PC-3 (cell line): ENCODE measurements at regions not wholly inside any gene's neighbourhood (a gene's known extent, or its start where the extent isn't known, plus 50 kb on each side); places are given as distances from the start of the nearest gene placed in this dataset.

Experiments used
- CTCF ChIP-seq: fragments of 300-600 bp; sonication (generic); conservative IDR thresholded peaks from 2 replicates; pipeline ENCODE4 v1.5.1; 2017; ENCODE audit warnings: antibody characterized with exemption, low read depth, mild to moderate bottlenecking, low read length
- EZH2 ChIP-seq: fragments of 300-600 bp; sonication (generic); IDR thresholded peaks from one replicate; pipeline ENCODE4 v1.6.1; 2017; ENCODE audit warnings: antibody characterized with exemption, mild to moderate bottlenecking, low read length; ENCODE audit not compliant: unreplicated experiment
- EZH2phosphoT487 ChIP-seq: fragments of 300-600 bp; sonication (generic); IDR thresholded peaks from 2 replicates; pipeline ENCODE4 v1.6.1; 2018; ENCODE audit warnings: mild to moderate bottlenecking, antibody characterized with exemption, low read length, borderline replicate concordance

GRCh38 chr5:162502780-162503179 lies 435.2 kb downstream of the GABRG2 start:
- no peak for TF ChIP-seq CTCF
- TF ChIP-seq EZH2phosphoT487: no peak
- TF ChIP-seq EZH2: no peak
